ENCODE measurements at regions not wholly inside any gene's neighbourhood (a gene's known extent, or its start where the extent isn't known, plus 50 kb on each side); places are given as distances from the start of the nearest gene placed in this dataset.

DNA sequence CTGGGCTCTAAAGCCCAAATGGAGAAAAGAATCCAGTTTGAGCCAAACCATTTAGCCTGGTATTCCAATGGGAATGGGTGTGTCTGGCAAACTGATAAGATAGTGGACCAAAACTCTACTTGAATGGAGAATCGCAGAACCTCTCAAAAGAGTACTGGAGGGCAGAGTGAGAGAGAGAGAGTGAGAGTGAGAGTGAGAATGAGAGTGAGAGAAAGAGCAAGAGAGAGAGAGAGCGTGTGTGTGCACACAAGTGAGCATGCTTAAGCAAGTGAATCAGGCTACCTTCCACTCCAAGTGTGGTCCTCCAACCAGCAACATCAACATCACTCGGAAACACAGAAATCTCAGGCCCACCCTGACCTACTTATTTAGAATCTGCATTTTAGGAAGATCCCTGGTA is 58.8 kb downstream of the UQCRFS1 start:
- no peak for TF ChIP-seq POLR2A (IDR thresholded peaks at IDR 0.05)
- TF ChIP-seq, protein P1, sequence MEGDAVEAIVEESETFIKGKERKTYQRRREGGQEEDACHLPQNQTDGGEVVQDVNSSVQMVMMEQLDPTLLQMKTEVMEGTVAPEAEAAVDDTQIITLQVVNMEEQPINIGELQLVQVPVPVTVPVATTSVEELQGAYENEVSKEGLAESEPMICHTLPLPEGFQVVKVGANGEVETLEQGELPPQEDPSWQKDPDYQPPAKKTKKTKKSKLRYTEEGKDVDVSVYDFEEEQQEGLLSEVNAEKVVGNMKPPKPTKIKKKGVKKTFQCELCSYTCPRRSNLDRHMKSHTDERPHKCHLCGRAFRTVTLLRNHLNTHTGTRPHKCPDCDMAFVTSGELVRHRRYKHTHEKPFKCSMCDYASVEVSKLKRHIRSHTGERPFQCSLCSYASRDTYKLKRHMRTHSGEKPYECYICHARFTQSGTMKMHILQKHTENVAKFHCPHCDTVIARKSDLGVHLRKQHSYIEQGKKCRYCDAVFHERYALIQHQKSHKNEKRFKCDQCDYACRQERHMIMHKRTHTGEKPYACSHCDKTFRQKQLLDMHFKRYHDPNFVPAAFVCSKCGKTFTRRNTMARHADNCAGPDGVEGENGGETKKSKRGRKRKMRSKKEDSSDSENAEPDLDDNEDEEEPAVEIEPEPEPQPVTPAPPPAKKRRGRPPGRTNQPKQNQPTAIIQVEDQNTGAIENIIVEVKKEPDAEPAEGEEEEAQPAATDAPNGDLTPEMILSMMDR (IDR thresholded peaks at IDR 0.05 in 4 of 5, conservative IDR thresholded peaks at IDR 0.05 in 1 of 5), result no peak

Data from gastrocnemius medialis (tissue), 4 donors.